GM19467 (cell line): ENCODE measurements at regions not wholly inside any gene's neighbourhood (a gene's known extent, or its start where the extent isn't known, plus 50 kb on each side); places are given as distances from the start of the nearest gene placed in this dataset.

ENCODE experiments used
- ATAC-seq: cut with Tn5 transposase; IDR thresholded peaks from one replicate; pipeline ENCODE4 v1.9.1; 2021; ENCODE audit warnings: mild to moderate bottlenecking, moderate library complexity; ENCODE audit not compliant: unreplicated experiment

GRCh38 chr17:15893658-15894024 is 51.3 kb upstream of the ADORA2B start:
- no peak for ATAC-seq

- ATAC-seq = no peak
These were observed 50.7 kb upstream of the ADORA2B start for GRCh38 chr17:15894258-15894657.

- no peak for ATAC-seq
These were observed 49.8 kb upstream of the ADORA2B start for GRCh38 chr17:15894913-15895658.
